Endothelial cell of umbilical vein (primary cell): ENCODE measurements at regions not wholly inside any gene's neighbourhood (a gene's known extent, or its start where the extent isn't known, plus 50 kb on each side); places are given as distances from the start of the nearest gene placed in this dataset.

ENCODE experiments used
- CTCF ChIP-seq, 2 donors: IDR thresholded peaks; 1 replicate in 1 of 2; 2 replicates in 1 of 2; pipeline ENCODE4 v1.5.1; 2011; ENCODE audit warnings: low read length in 2 of 2, mild to moderate bottlenecking in 2 of 2, moderate library complexity in 2 of 2, control low read depth in 1 of 2, inconsistent platforms in 1 of 2, low read depth in 1 of 2; ENCODE audit not compliant: insufficient read depth in 1 of 2; ENCODE audit errors: extremely low read depth in 1 of 2
- POLR2A ChIP-seq: IDR thresholded peaks from 2 replicates; pipeline ENCODE4 v1.6.1; 2012; ENCODE audit warnings: low read depth, mild to moderate bottlenecking, control low read depth, low read length

- no peak for TF ChIP-seq CTCF (IDR thresholded peaks at IDR 0.05; ENCODE audit: extremely low read depth in 1 of 2, insufficient read depth in 1 of 2, low read depth in 1 of 2, low read length in 2 of 2)
- no peak for TF ChIP-seq POLR2A
These were observed 59.4 kb upstream of the SIX2 start for GRCh38 chr2:45068571-45069140.
